ENCODE measurements at regions not wholly inside any gene's neighbourhood (a gene's known extent, or its start where the extent isn't known, plus 50 kb on each side); places are given as distances from the start of the nearest gene placed in this dataset.

- peaks cover 10% of the 10 kb centered on the region for H3K27me3 Mint-ChIP-seq (ENCODE audit: insufficient read depth, low read depth)
- no peak overlapping the region for H3K9ac ChIP-seq
- H4K20me1 ChIP-seq (ENCODE audit: low read depth), result no peaks in the 10 kb centered on the region
- no peak overlapping the region for H3K27ac Mint-ChIP-seq
- H3K4me1 Mint-ChIP-seq, result peaks cover 35% of the 10 kb centered on the region
- no peaks in the 10 kb centered on the region for H3K9me3 ChIP-seq (ENCODE audit: low read depth)
- no peaks in the 10 kb centered on the region for H3K27me3 ChIP-seq
- H3K4me2 ChIP-seq, result no peak overlapping the region
- H3K4me3 Mint-ChIP-seq, result no peak overlapping the region
- peaks cover 11% of the 10 kb centered on the region for H3F3A ChIP-seq (ENCODE audit: low read depth)
- no peak for DNase-seq (ENCODE audit: low spot score)
- no peak overlapping the region for H3K27ac ChIP-seq
- H3K79me2 ChIP-seq (ENCODE audit: low read depth), result no peaks in the 10 kb centered on the region
- no peak overlapping the region for H3K4me3 ChIP-seq
- peaks cover 18% of the 10 kb centered on the region for H3K4me1 ChIP-seq
- no peaks in the 10 kb centered on the region for H3K36me3 ChIP-seq
- TF ChIP-seq CTCF (IDR thresholded peaks at IDR 0.05), result no peak
- no peak for TF ChIP-seq EZH2 (IDR thresholded peaks at IDR 0.05)
- no peak for TF ChIP-seq EZH2phosphoT487 (IDR thresholded peaks at IDR 0.05)
- H2AFZ ChIP-seq (replicated peaks), result no peak overlapping the region
- no peaks in the 10 kb centered on the region for H3K36me3 Mint-ChIP-seq
- no peaks in the 10 kb centered on the region for H3K9me3 Mint-ChIP-seq
Observed at GRCh38 chr10:123425680-123426079, 240.5 kb upstream of the GPR26 start.

GRCh38 chr10:123427165-123427786, 238.9 kb upstream of the GPR26 start:
- Mint-ChIP-seq H3K27ac (no peak overlapping the region), H3K36me3 (no peaks in the 10 kb centered on the region), H3K9me3 (no peaks in the 10 kb centered on the region), H3K4me3 (no peak overlapping the region), H3K4me1 (peaks cover 35% of the 10 kb centered on the region), H3K27me3 (ENCODE audit: insufficient read depth, low read depth) (peaks cover 10% of the 10 kb centered on the region)
- no peaks in the 10 kb centered on the region for H3K27me3 ChIP-seq
- no peaks in the 10 kb centered on the region for H4K20me1 ChIP-seq (ENCODE audit: low read depth)
- no peak overlapping the region for H3K27ac ChIP-seq
- no peaks in the 10 kb centered on the region for H3K79me2 ChIP-seq (ENCODE audit: low read depth)
- no peaks in the 10 kb centered on the region for H3K36me3 ChIP-seq
- TF ChIP-seq EZH2phosphoT487 (IDR thresholded peaks at IDR 0.05) (no peak), CTCF (IDR thresholded peaks at IDR 0.05) (no peak), EZH2 (IDR thresholded peaks at IDR 0.05) (no peak)
- H2AFZ ChIP-seq (replicated peaks), result no peak overlapping the region
- DNase-seq (ENCODE audit: low spot score), result no peak
- H3K9me3 ChIP-seq (ENCODE audit: low read depth), result no peaks in the 10 kb centered on the region
- H3K4me1 ChIP-seq, result peaks cover 18% of the 10 kb centered on the region
- H3F3A ChIP-seq (ENCODE audit: low read depth), result peaks cover 11% of the 10 kb centered on the region
- no peak overlapping the region for H3K4me2 ChIP-seq
- H3K9ac ChIP-seq, result no peak overlapping the region
- H3K4me3 ChIP-seq, result no peak overlapping the region

- peak overlapping the region; percentile 57 for H3K27ac Mint-ChIP-seq
- H4K20me1 ChIP-seq (ENCODE audit: low read depth), result no peaks in the 10 kb centered on the region
- no peaks in the 10 kb centered on the region for H3K79me2 ChIP-seq (ENCODE audit: low read depth)
- H3K27ac ChIP-seq, result no peak overlapping the region
- no peaks in the 10 kb centered on the region for H3K9me3 Mint-ChIP-seq
- H3K36me3 ChIP-seq, result no peaks in the 10 kb centered on the region
- no peak overlapping the region for H3K4me3 ChIP-seq
- H2AFZ ChIP-seq (replicated peaks), result no peak overlapping the region
- no peak for TF ChIP-seq CTCF (IDR thresholded peaks at IDR 0.05)
- TF ChIP-seq EZH2phosphoT487 (IDR thresholded peaks at IDR 0.05), result no peak
- TF ChIP-seq EZH2 (IDR thresholded peaks at IDR 0.05), result no peak
- H3K4me2 ChIP-seq, result no peak overlapping the region
- peaks cover 11% of the 10 kb centered on the region for H3F3A ChIP-seq (ENCODE audit: low read depth)
- H3K4me1 ChIP-seq, result peaks cover 18% of the 10 kb centered on the region
- peaks cover 35% of the 10 kb centered on the region for H3K4me1 Mint-ChIP-seq
- no peak overlapping the region for H3K4me3 Mint-ChIP-seq
- peaks cover 7% of the 10 kb centered on the region for H3K27me3 Mint-ChIP-seq (ENCODE audit: insufficient read depth, low read depth)
- no peak for DNase-seq (ENCODE audit: low spot score)
- H3K9ac ChIP-seq, result no peak overlapping the region
- no peaks in the 10 kb centered on the region for H3K27me3 ChIP-seq
- no peaks in the 10 kb centered on the region for H3K9me3 ChIP-seq (ENCODE audit: low read depth)
- no peaks in the 10 kb centered on the region for H3K36me3 Mint-ChIP-seq
Observed at GRCh38 chr10:123428391-123428790, 237.8 kb upstream of the GPR26 start.

Data from neural progenitor cell (in vitro differentiated cells).